ENCODE measurements at regions not wholly inside any gene's neighbourhood (a gene's known extent, or its start where the extent isn't known, plus 50 kb on each side); places are given as distances from the start of the nearest gene placed in this dataset.

DNA sequence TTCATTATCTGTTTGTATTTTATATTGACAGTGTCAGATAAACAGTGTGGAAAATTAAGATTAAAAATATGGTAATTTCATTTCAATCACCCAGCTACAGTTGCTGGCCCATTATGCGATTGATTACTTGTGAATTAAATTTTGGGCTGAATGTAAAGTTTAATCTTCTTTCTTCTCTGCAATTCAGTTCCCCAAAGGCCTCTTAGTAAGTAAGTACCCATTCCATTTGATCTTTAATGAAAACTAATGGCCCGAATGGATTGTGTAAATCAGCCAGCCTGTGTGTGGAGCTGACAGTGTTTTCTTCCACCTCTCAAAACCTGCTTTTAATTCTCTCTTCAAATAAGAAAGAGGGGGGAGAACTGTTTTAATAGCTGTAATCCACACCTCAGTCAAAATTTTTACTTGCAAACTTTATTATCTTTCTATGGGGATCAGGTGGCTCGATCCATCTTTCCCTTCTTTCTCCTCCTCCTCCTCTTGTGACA, 307.1 kb downstream of the IL20RB start:
- TF ChIP-seq, protein P1, sequence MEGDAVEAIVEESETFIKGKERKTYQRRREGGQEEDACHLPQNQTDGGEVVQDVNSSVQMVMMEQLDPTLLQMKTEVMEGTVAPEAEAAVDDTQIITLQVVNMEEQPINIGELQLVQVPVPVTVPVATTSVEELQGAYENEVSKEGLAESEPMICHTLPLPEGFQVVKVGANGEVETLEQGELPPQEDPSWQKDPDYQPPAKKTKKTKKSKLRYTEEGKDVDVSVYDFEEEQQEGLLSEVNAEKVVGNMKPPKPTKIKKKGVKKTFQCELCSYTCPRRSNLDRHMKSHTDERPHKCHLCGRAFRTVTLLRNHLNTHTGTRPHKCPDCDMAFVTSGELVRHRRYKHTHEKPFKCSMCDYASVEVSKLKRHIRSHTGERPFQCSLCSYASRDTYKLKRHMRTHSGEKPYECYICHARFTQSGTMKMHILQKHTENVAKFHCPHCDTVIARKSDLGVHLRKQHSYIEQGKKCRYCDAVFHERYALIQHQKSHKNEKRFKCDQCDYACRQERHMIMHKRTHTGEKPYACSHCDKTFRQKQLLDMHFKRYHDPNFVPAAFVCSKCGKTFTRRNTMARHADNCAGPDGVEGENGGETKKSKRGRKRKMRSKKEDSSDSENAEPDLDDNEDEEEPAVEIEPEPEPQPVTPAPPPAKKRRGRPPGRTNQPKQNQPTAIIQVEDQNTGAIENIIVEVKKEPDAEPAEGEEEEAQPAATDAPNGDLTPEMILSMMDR (IDR thresholded peaks at IDR 0.05): no peak
- TF ChIP-seq POLR2A (IDR thresholded peaks at IDR 0.05): no peak
